Gastrocnemius medialis (tissue), 4 donors: ENCODE measurements at regions not wholly inside any gene's neighbourhood (a gene's known extent, or its start where the extent isn't known, plus 50 kb on each side); places are given as distances from the start of the nearest gene placed in this dataset.

Experiments used
- CTCF ChIP-seq, 5 experiments: fragments of 450-650 bp in 3 of 5; fragments of 200-600 bp in 2 of 5; sonication (generic) in 2 of 5; IDR thresholded peaks in 4 of 5; conservative IDR thresholded peaks in 1 of 5; 1 replicate in 4 of 5; 2 replicates in 1 of 5; pipeline ENCODE4 v1.5.1; 2016 to 2019; ENCODE audit warnings: antibody characterized with exemption in 5 of 5, mild to moderate bottlenecking in 3 of 5, moderate library complexity in 3 of 5
- POLR2A ChIP-seq, 2 donors: fragments of 450-650 bp; IDR thresholded peaks; one replicate each; pipeline ENCODE4 v1.6.1; 2017; ENCODE audit warnings: antibody characterized with exemption in 2 of 2, mild to moderate bottlenecking in 2 of 2, moderate library complexity in 2 of 2

- TF ChIP-seq CTCF (IDR thresholded peaks at IDR 0.05 in 4 of 5, conservative IDR thresholded peaks at IDR 0.05 in 1 of 5) (no peak), POLR2A (IDR thresholded peaks at IDR 0.05) (no peak)
Observed at GRCh38 chr3:161796312-161796711, 299.7 kb downstream of the OTOL1 start.
